ENCODE measurements at regions not wholly inside any gene's neighbourhood (a gene's known extent, or its start where the extent isn't known, plus 50 kb on each side); places are given as distances from the start of the nearest gene placed in this dataset.
"Not testable (repeated sequence)": the region's sequence is repeated elsewhere in the genome, so short reads cannot be mapped to it uniquely, and the experiment has no call there.

DNA sequence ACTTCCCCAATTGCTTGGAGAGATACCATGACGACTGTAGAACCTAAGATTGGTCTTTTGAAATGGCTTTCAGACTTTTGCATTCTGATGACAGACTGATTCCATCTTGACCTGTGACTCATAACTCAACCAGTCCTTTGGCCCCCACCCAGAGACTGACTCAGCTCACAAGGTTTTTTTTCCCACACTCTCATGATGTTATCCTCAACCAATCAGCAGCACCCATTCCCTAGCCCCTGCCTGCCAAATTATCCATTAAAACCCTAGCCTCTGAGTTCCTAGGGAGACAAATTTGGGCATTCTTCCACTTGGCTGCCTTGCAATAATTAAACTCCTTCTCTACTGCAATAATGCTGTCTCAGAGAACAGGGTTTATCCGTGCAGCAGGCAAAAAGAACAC lies 1263.3 kb upstream of the CDH9 start:
- ATAC-seq (ENCODE audit: low read depth) (peak; percentile 82), DNase-seq (ENCODE audit: low spot score) (peak; percentile 73)
- Histone ChIP-seq H3K9me3 (ENCODE audit: severe bottlenecking) (peaks cover 2% of the 10 kb centered on the region), H3K4me3 (ENCODE audit: severe bottlenecking) (no peak overlapping the region), H3K27me3 (ENCODE audit: insufficient read depth, poor library complexity, severe bottlenecking) (no peaks in the 10 kb centered on the region), H3K4me1 (ENCODE audit: insufficient read depth, poor library complexity, severe bottlenecking) (peaks cover 9% of the 10 kb centered on the region), H3K36me3 (ENCODE audit: low read depth) (no peaks in the 10 kb centered on the region), H3K27ac (ENCODE audit: poor library complexity, severe bottlenecking) (peak overlapping the region; percentile 9)
- TF ChIP-seq, protein P1, sequence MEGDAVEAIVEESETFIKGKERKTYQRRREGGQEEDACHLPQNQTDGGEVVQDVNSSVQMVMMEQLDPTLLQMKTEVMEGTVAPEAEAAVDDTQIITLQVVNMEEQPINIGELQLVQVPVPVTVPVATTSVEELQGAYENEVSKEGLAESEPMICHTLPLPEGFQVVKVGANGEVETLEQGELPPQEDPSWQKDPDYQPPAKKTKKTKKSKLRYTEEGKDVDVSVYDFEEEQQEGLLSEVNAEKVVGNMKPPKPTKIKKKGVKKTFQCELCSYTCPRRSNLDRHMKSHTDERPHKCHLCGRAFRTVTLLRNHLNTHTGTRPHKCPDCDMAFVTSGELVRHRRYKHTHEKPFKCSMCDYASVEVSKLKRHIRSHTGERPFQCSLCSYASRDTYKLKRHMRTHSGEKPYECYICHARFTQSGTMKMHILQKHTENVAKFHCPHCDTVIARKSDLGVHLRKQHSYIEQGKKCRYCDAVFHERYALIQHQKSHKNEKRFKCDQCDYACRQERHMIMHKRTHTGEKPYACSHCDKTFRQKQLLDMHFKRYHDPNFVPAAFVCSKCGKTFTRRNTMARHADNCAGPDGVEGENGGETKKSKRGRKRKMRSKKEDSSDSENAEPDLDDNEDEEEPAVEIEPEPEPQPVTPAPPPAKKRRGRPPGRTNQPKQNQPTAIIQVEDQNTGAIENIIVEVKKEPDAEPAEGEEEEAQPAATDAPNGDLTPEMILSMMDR (IDR thresholded peaks at IDR 0.05; ENCODE audit: poor library complexity, severe bottlenecking): no peak

DNA sequence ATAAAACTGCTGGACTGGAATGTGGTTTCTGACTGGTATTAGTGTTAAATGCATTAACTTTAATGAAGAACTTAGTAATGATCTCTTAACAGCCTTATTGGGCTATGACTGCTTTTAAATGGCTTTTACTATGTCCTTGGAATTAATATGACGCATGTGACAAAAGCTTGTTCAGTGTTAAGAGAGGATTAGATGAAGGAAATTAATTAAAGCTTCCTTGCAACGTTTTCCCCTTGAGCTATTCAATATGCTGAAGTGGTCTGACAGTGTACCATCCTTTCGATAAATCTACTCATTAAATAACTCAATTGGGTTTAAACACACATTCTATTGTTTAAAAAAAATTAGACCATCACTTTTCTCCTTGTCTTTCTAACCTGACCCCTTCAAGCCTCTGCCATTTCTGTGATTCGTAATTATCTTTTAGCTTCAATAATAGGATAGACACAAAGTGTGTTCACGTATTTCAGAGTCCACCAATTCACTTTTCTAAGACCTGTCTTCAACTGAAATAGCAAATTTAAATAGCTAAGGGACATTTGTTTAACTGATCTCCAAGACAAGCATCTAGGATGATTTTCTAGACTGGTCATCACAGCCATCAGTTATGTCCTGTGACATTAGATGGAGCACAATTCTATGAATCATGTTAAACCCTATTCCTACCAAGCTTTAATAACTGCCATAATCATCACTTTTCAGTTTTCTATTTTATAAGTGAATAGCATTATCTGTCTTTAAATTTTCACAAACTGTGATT lies 1258.0 kb upstream of the CDH9 start:
- H3K36me3 ChIP-seq (ENCODE audit: low read depth): no peaks in the 10 kb centered on the region
- no peak overlapping the region for H3K4me3 ChIP-seq (ENCODE audit: severe bottlenecking)
- H3K9me3 ChIP-seq (ENCODE audit: severe bottlenecking): no peaks in the 10 kb centered on the region
- H3K4me1 ChIP-seq (ENCODE audit: insufficient read depth, poor library complexity, severe bottlenecking): no peaks in the 10 kb centered on the region
- DNase-seq (ENCODE audit: low spot score) (no peak), ATAC-seq (ENCODE audit: low read depth) (no peak)
- H3K27me3 ChIP-seq (ENCODE audit: insufficient read depth, poor library complexity, severe bottlenecking): no peaks in the 10 kb centered on the region
- no peak overlapping the region for H3K27ac ChIP-seq (ENCODE audit: poor library complexity, severe bottlenecking)
- TF ChIP-seq, protein P1 (IDR thresholded peaks at IDR 0.05; ENCODE audit: poor library complexity, severe bottlenecking): no peak

DNA sequence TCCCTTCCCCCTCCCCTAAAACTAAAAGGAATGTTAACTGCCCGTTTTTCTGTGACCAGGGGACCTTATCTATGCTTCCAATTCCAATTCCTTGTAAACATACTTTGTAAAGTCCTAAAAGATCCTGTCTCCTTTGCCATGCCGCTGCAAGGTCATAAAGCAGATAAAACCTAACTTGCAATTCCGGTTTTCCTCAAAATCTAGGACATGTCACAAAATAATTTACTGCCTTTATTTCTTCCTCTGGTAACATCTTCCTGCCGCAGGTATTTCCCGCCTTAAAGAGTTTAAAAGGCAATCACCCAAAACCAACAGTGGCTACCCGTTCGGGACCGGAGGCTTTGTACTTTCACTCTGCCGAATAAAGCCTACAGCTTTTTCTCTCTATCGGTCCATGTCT lies 1248.6 kb upstream of the CDH9 start:
- not testable (repeated sequence) for DNase-seq (ENCODE audit: low spot score)
- H3K4me1 ChIP-seq (ENCODE audit: insufficient read depth, poor library complexity, severe bottlenecking): peaks cover 11% of the 10 kb centered on the region

DNA sequence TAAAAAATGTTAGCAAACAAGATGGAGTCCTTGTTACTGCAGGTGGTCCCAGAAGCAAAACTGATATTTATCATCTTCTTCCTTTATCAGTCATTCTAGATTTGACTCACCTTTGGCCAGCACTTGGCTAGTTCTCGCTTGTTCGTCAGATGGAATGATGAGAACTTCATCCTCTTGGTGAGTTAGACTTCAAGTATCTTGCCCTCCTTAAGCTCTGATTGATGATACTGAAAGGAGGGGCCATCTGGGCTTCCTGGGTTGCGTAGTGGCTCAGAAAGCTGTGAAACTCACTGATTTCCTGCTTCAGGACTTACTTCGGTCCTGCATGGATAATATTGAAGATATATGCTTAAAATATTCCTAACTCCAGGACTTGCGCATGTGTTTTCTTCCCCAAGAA lies 1248.2 kb upstream of the CDH9 start:
- Histone ChIP-seq H3K4me3 (ENCODE audit: severe bottlenecking) (peak overlapping the region; percentile 11), H3K27ac (ENCODE audit: poor library complexity, severe bottlenecking) (peak overlapping the region; percentile 5), H3K36me3 (ENCODE audit: low read depth) (no peaks in the 10 kb centered on the region), H3K4me1 (ENCODE audit: insufficient read depth, poor library complexity, severe bottlenecking) (peaks cover 15% of the 10 kb centered on the region), H3K9me3 (ENCODE audit: severe bottlenecking) (no peaks in the 10 kb centered on the region), H3K27me3 (ENCODE audit: insufficient read depth, poor library complexity, severe bottlenecking) (no peaks in the 10 kb centered on the region)
- DNase-seq (ENCODE audit: low spot score) (no peak), ATAC-seq (ENCODE audit: low read depth) (peak; percentile 88)
- TF ChIP-seq, protein P1 (IDR thresholded peaks at IDR 0.05; ENCODE audit: poor library complexity, severe bottlenecking): no peak

More for the DNA sequence above, 1248.6 kb upstream of the CDH9 start:
- H3K36me3 ChIP-seq (ENCODE audit: low read depth); H3K27me3 ChIP-seq (ENCODE audit: insufficient read depth, poor library complexity, severe bottlenecking); H3K9me3 ChIP-seq (ENCODE audit: severe bottlenecking): not testable (repeated sequence)
- peak overlapping the region; percentile 5 for H3K27ac ChIP-seq (ENCODE audit: poor library complexity, severe bottlenecking)
- peak overlapping the region; percentile 11 for H3K4me3 ChIP-seq (ENCODE audit: severe bottlenecking)
- ATAC-seq (ENCODE audit: low read depth): peak; percentile 33; the same call in 2 of the 3 replicates

DNA sequence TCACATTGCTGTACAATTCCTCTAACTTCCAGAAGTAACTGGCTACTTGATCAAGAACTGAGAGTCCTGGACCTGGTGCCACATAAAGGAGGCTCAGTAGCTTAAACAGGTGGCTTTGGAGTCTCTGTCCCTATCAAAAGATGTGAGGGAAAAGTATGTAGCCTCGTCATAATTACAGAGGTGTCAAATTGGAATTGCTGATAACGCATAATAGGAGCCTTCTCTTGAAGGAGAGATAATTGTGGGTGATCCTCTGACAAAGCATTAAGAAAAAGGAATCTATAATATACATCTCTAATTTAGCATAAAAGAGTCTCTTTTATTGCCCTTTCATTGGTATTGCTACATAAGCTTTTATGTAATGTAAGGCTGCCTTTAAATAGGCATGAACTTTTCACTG lies 1246.4 kb upstream of the CDH9 start:
- no peak overlapping the region for H3K4me3 ChIP-seq (ENCODE audit: severe bottlenecking)
- H3K9me3 ChIP-seq (ENCODE audit: severe bottlenecking): no peaks in the 10 kb centered on the region
- no peak for ATAC-seq (ENCODE audit: low read depth)
- DNase-seq (ENCODE audit: low spot score): no peak
- H3K27ac ChIP-seq (ENCODE audit: poor library complexity, severe bottlenecking): no peak overlapping the region
- peaks cover 21% of the 10 kb centered on the region for H3K4me1 ChIP-seq (ENCODE audit: insufficient read depth, poor library complexity, severe bottlenecking)
- TF ChIP-seq, protein P1 (IDR thresholded peaks at IDR 0.05; ENCODE audit: poor library complexity, severe bottlenecking): no peak
- no peaks in the 10 kb centered on the region for H3K27me3 ChIP-seq (ENCODE audit: insufficient read depth, poor library complexity, severe bottlenecking)
- H3K36me3 ChIP-seq (ENCODE audit: low read depth): no peaks in the 10 kb centered on the region
